ENCODE measurements at regions not wholly inside any gene's neighbourhood (a gene's known extent, or its start where the extent isn't known, plus 50 kb on each side); places are given as distances from the start of the nearest gene placed in this dataset.

DNA sequence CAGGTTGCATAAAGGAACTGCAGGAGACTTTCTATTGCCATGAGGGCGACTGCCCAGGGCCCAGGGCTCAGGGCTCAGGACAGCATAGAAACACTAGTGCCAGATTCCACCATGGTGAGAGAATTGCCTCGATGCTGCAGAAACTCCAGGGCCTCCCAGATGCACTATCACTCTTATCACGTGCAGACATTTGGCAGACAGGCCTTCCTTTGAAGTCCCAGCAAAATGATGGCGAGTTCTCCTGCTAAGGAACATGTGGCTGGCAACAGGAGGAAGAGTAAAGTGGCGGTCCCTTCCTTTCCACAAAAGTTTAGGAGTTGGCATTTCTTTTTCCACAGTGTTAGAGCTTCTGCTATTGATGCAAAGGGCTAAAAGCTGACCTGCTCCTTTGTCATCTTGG lies 214.0 kb upstream of the LNX1 start:
- no peak for DNase-seq

DNA sequence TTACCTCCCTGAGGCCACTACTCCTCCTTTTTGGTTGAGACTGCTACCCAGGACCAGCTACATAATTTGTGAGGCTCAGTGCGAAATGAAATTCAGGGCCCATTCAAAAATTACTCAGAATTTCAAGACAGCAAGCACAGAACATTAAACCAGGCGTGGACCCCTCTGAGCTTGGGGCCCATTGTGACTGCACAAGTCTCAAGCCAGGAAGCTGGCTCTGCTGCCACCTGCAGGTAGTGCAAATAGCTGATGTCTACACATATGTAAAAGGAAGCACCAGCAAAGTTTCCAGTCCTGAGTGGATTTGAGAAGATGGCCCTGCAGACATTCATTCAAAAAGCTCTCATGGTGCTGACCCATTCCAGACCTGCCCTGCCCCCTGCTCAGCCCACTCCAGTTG lies 213.4 kb upstream of the LNX1 start:
- peak; percentile 54 for DNase-seq

DNA sequence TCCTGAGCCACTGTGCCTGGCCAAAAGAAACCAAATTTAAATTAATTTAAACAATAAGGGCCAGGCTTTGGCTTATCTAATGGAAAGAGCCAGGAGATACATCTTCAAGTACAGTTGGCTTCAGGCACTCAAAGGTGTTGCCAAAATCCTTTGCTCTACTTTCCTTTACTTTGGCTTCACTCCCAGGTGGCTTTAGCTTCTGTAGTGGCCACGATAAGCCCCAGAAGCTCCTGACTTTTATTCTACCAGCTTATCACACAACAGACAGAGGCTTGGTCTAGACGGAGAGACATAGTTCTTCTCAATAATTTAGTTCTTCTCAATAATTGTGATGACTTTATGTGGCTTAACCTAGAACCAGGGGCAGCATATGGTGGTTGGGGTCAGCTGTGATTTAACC lies 211.2 kb upstream of the LNX1 start:
- no peak for DNase-seq

DNA sequence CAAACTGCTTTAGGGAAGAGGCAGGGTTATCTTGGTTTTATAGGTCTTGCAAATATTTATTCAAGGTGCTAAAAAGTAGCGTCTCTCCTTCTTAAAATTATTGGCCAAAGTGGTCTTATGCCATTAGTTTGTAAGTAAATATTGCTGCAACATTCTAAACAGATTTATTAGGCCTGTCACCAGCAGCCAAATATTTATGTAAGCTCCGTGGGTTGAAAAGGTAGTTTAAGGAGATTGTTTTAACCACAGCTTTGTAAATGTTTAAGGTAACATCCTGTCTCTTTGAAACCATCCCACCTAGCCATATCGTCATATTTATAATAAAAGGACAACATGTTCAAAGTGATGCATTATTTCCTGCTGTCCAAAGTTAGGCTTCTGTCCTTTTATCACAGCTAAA lies 210.1 kb upstream of the LNX1 start:
- DNase-seq: no peak

DNA sequence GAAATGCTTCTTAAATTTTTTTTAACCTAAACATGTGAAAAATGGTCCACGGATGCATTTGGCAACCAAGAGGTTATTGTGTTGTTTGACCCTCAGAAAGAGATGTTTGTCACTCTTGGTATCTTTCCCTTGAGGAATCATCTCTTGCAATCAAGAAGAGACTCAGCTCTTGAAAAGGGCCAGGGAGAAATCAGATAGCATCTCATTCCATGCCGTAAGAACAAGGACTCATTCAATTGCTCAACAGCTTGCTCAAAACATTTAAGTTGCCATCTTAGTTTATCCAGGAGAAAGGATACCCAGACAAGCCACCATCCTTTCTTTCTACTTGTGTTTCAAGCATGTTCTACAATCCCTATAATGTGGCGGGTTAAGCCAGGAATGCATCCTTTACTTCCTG lies 209.5 kb upstream of the LNX1 start:
- DNase-seq: no peak

DNA sequence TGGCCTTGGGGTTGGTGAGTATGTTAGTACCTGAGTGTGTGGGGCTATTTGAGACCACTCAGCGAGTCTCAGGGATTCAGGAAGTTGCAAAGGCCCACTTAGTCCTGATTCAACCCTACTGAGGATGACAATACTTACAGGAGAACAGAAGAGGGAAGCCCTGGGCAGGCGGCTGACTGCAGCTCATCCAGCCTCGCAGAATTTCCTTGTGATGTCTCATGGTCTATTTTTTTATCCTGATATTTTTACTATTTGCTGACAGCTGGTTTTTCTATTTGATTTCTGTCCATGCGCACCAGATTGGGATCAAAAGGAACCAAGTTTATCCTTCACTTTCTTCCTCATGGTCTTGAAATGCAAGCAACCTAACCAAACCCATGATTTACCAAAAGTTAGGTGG lies 201.8 kb upstream of the LNX1 start:
- DNase-seq: no peak

DNA sequence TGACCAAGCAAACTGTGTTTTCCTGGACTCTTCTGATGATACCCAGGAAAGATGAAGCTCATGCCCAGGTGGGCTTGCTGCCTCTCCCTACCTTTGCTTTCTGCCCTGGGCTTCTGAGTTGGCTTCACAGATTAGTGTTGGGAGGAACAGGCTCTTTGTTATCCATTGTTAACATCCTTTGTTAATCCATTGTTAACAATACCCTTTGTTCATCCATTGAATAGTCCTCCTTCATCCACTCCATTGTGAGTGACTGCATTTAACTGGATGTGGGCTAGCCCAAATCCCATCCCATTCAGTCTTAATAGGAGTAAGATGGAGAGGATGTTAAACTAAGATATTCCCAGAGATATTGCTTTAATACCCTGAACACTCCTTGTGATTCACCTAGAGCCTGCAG lies 199.0 kb upstream of the LNX1 start:
- no peak for DNase-seq

DNA sequence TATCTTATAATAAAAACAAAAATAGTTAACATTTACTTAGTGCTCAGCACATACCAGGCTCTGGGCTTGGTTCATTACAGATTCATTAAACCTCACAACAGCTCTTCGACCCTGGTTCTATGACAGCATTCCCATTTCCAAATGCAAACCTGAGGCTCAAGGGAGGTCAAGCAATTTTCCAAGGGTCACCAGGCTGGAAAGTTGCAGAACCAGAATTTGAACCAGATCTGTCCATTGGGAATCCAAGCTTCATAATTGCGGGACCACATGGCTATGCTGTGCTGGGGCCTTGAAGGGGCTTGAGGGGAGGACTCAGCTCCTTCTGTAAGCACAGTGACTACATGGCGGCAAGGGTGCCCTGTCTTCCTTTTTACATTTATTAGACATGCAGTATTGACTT lies 197.3 kb upstream of the LNX1 start:
- DNase-seq: no peak

DNA sequence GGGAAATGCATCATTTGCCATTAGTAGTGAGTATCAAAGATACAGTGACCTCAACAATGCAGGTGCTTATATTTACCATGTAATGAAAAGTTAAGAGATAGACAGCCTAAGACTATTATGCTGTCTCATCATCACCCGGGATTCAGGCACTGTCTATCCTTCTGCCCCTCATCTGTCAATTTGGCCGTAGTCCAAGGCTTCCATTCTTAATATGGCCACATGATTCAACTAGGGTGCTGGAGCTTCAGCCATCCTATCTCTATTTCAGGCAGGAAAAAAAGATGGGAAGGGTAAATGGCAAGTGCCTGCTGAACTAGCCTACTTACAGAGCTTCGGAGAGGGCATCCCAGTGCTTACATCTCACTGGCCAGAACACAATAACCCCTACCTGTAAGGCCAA lies 196.7 kb upstream of the LNX1 start:
- DNase-seq: no peak

DNA sequence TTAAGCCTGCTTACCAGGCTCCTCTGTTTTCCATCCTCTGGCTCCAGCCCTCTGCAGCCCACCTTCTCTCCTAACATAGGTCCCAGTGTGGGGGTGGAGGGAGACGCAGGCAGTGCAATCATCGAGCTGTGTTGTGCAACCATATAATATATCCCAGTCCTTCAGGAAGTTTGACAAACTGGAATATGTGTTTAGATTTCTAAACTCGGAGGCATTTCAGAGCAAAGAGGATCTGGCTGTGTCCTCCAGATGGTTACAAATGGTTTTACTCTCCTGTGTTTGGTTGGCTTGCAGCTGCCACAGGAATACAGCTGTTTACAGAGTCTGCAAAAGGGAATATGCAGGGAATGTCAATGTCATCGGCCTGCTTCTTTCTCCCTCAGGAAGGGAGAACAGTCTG lies 195.3 kb upstream of the LNX1 start:
- no peak for DNase-seq

DNA sequence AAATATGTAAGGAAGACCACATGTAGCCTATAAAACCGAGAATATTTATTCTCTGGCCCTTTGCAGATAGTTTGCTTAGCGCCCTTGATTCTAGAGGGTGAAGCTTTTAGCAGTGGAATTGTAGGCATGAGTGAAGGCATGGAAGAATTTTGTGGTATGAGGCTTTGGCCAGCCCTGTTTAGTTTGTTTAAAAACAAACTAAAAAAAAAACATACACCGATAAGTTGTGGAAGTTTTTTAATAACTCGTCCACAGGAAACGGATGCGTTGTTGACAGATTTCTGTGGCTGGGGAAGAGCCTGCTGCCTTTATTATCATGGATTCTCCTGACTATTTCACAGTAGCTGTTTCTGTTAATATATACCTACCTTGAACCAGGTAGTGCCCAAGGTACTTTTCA lies 194.7 kb upstream of the LNX1 start:
- no peak for DNase-seq

DNA sequence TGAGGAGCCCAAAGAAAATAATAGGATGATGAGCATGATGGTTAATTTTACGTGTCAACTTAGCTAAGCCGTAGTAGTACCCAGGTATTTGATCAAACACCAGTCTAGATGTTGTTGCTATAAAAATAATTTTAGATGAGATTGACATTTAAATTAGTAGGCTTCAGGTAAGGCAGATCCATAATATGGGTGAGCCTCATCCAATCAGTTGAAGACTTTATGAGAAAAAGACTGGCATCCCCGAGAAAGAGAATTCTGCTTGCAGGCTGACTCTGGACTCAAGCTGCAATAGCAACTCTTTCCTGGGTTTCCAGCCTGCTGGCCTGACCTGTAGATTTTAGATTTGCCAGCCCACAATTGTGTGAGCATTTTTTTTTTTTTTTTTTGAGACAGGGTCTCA lies 192.8 kb upstream of the LNX1 start:
- DNase-seq: no peak

DNA sequence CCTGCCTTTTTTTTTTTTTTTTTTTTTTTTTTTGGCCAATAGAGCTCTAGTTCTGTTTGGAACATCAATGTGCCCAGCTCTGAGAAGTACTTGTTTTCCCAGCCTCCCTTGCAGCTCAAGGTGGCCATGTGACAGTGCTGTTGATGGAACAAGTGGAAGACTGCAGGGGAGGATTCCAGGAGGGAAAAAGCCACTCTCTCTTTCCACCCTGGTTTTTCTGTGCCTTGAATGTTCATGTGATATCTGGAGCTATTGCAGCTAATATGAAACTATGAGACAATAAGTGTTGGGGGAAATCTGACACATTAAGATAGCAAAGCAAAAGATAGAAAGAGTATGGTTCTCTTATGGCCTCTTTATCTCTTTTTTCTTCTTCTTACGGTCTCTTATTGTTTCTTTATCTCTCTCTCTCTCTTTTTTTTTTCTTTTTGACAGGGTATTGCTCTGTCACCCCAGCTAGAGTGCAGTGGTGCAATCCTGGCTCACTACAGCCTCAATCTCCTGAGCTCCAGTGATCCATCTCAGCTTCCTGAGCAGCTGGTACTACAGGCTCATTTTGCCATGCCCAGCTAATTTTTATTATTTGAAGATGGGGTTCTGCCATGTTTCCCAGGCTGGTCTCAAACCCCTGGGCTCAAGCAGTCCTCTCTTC lies 192.0 kb upstream of the LNX1 start:
- no peak for DNase-seq

DNA sequence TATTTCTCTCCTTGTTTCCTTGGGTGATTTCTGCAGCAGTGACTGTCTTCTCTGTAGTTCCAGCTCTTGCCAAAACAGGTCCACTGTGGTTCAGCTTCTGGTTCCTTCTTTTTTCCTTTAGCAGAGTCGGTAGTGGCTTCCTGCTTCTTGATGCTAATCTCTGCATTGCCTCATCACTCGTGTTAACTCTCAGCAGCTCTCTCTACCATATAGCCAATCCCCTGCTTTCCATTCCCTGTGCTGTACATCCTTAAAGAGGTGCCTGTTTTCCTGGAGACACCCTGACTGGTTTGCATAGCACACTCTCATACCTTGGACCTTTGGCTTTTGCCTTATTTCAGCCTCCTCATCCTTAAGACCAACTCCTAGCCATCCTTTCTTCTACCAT lies 191.2 kb upstream of the LNX1 start:
- no peak for DNase-seq

DNA sequence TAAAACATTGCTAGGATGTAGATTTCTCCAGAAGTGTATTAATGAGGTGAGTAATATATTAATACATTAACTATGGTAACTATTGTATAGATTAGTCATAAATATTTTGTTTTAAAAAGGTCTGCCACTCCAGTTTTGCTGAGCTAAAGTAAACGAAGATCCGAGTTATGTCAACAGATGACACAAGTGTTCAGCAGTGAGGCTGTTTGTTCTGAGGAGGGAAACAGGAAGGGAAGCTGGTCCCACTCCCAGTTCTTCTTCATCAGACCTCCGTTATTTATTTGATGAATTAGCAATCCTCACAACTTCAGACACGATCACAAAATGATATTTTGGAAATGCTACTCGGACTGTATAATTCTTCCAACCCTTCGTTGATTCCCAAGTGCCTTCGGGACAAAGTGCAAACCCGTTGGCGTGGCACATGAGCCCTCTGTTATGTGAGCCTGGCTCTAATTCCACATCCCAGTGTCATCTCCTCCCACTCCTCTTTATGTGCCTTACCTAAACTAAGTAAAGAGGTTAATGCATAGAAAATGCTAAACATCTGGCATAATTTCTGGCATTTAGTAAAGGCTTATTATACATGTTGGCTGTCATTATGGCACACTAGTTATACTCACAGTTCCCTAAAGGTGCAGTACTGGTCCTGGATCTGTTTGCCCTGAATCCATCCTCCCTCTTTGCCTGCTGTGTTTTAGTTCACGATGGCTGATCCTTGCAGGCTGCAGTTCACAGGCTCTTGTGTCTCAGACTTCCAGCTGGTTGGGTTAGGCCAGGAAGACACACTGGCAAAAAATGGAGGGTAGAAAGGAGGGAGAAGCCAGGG lies 190.6 kb upstream of the LNX1 start:
- DNase-seq: no peak

DNA sequence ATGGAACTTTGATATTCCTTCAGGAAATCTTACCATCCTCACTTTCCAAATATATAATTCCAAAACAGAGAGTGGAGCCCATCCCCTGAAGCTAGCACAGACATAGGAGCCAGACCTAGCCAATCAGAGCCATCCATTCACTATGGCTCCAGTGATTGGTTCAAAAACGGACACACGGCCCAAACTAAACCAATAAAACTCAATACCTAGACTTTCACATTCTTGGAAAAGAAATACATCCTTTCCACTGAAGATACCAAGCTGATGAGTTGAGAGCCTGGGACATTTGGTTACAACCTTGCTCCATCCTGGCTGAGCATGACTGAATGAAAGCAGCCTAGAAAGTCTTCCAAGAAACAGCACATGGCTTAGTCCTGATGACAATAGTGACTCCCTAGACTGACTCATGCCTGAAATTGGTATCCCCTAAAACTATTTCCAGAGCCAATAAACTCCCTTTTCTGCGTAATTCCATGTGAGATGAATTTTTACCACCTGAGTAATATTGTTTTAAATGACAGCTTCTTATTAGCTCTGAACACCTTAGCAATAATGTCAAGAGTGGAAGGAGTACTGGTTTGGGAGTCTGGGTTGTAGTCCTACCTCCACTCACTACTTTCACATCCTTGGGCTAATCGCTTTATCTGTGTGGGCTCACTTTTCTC lies 189.6 kb upstream of the LNX1 start:
- no peak for DNase-seq

DNA sequence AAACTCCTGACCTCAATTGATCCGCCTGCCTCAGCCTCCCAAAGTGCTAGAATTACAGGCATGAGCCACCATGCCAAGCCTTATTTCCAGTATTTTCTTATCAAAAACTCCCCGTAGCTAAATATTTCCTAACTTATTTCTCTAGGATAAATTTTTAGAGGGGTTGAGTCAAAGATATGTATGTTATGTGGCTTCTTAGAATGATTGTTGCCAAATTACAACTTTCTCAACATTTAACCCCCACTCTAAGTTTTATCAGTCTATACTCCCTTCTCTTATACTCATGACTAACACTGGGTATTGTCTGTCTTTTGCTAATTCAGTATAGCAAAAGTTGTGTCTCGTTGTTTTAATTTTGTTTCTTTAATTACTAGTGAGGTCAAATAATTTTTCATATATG lies 187.7 kb upstream of the LNX1 start:
- no peak for DNase-seq

DNA sequence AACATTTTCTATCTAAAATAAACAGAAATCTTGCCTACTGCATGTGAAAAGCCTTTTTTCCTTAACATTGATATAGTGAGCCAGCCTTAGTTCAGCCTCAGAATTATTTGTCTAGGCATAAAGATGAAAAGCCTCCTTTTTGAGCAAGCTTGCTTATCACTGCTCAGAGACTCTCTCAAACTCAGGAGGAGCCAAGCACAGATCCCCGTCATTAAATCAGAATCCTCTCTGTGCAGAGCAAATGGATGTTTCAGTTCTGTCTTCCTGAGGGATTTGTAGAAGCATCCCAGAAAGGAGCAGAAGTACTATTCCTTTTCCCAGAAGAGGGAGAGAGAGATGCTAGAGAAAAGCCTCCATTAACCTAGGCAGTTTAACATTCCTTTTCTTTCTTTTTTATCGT lies 186.9 kb upstream of the LNX1 start:
- DNase-seq: no peak

DNA sequence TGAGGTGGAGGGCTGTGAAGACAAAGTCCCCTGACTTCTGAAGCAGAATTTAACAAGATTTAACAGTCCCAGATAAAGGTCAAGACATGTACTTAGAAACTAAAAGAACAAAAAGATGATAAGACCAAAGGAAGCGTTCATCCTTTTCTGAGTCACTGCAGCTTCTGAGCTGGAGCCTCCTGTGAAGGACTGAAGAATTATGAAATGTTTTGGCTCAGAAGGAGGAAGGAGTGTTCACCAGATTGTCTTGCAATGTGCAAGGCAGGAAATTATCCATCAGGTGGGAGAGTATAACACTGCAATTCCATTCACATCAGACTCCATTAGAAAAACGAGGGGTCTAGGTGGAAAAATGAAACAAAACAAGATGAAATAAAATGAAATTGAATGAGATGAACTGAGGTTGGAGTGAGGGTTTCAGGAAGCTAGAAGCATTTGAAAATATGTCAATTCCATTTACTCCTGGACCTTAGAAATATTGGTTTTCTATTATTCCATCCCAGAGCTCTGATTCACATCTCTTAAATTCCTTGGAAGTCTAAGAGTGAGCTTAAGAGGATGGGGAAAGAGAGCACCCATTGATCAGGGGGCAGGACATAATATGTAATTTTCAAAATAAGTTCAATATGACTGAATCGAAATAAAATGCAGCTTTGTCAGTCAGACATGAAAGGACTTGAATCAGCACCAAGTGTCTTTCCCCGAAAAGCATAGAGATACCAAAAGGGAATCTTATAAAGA lies 186.1 kb upstream of the LNX1 start:
- DNase-seq: no peak

DNA sequence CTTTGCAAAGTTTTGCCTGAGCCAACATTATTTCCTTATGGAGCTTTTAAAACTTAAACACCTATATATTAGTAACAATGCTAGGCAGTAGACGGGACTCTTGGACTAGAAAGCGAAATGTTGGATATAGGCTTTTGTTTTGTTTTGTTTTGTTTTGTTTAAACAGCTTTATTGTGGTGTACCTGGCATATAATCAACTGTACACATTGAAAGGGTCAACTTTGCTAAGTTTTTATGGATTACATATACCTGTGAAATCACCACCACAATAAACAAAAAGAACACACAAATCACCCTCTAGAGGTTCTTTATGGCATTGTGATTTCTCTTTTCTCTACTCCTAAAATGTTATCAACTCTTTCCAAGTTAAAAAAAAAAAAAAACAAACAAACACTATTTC lies 184.9 kb upstream of the LNX1 start:
- DNase-seq: no peak

DNA sequence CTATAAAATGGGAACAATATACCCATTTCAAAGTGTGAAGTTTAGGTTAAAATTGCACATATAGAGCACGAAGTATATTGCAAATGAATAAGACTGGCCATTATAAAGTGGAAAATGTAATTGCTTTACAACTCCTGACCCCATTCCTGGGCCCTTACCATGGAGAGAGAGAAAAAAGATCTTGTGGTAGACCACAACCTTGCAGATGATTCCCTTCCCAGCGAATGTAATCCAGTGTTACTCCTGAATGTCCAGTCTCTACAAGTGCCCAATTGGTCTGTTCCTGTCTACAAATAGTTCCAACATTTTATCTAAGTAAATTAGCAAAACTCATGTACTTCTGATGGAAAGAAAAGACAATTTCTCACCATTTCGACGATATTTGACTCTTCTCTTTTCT lies 184.1 kb upstream of the LNX1 start:
- DNase-seq: no peak

DNA sequence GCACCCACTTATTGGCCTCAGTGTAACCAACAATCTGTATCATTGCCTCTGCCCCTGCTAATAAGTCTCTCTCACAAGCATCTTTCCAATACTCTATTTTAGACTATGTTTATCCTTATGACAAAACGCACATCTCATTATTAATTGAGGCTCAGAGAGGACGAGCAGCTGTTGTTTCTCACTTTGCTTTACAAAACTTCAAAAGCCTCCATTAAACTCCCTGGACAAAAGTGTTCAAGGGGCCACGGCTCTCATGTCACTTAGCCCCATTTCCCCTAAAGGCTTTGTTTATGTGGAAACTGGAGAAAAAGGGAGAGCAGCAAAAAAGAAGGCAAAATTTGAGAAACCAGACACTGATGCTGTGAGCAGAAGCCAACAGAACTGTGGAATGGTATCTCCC lies 180.0 kb upstream of the LNX1 start:
- DNase-seq: no peak

DNA sequence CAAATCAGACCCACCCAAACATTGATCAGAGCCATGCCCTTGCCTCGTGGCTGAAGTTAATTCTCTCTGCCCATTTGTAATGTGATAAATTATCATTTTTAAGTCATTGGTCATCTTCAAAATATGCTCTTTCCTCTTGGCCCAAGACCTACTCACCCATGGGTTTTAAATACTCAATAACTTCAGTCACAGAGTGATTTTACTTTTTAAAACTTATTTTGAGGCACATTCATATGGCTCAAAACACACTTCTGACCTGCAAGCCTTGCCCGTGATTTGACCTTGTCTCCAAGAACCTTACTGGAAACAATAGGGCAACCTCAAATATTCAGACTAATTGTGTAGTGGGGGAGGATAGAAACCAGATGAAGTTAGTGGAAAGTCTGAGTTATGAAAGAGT lies 176.2 kb upstream of the LNX1 start:
- no peak for DNase-seq

All from COR-L47 (cell line).